ENCODE measurements at regions not wholly inside any gene's neighbourhood (a gene's known extent, or its start where the extent isn't known, plus 50 kb on each side); places are given as distances from the start of the nearest gene placed in this dataset.
"Not testable (repeated sequence)": the region's sequence is repeated elsewhere in the genome, so short reads cannot be mapped to it uniquely, and the experiment has no call there.

DNA sequence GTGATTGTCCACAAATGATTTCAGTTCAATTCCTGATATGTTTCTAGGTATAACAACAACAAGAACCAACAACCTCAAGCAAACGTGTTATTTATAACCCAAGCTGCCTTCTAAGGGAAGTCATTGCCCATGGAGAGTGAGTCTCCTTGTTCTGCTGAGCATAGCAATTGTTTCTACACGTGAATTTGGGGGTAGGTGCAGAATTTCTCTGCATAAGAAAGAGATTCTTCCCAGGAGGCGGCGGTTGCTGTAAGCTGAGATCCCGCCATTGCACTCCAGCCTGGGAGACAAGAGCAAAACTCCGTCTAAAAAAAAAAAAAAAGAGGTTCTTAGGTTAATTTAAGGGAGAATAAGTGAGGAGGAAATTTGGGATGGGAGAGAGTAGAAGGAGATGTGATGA, 226.5 kb upstream of the PELI2 start:
- DNase-seq (ENCODE audit: low read depth in 2 of 2, low spot score in 1 of 2) = no peak

DNA sequence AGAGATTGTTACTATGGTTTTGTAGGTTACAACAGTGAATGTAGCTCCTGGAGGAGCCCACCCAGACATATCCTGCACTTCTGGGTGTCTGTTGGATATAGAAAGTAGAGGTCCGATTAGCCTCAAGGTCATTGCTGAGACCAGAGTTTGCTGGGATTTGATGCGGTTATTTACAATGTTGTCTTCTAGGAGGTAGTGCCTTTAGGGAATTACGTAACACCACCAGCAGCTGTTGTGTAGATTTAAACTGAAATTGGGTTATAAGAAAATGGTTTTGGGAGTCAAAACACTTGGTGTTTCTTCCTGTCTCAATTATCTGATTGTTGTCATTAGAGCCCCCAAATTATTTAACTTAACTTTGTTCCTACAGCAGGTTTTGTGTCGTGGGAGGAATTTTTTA, 225.3 kb upstream of the PELI2 start:
- no peak for DNase-seq (ENCODE audit: low read depth in 2 of 2, low spot score in 1 of 2)

DNA sequence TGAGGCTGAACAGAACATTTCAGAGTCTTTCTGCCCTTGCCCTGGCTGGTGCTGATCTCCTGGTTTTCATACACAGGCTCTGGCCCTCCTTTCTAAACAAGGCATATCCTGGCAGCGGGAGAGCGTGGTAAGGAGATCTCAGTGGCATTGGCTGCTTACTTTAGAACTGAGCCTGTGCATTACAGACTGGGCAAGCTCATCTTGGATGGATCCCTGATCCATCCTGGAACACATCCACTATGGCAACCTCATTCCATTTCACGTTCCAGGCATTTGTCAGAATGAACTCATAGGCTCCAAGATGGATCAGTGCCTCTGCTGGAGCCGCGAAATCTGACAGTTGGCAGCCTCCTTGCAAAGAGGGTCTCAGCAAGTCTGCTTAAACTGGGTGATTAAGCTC, 224.5 kb upstream of the PELI2 start:
- no peak for DNase-seq (ENCODE audit: low read depth in 2 of 2, low spot score in 1 of 2)

DNA sequence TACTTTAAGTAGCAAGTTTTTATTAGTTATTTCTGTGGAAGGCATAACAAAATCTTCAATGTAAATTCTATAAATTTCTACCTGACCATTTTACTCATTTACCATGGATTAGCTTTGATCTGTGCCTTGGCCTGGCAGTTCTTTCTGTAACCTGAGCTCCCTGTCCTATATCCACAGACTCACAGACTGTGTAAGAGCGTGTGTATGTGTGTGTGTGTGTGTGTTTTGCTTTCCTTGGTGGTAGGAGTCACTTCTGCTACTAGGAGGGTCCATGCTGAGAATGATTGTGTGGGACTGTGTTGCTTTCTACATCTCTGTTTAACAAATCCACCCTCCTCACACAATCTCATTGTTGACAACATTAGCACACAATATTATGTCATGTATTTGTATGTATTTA, 221.2 kb upstream of the PELI2 start:
- no peak for DNase-seq (ENCODE audit: low read depth in 2 of 2, low spot score in 1 of 2)

DNA sequence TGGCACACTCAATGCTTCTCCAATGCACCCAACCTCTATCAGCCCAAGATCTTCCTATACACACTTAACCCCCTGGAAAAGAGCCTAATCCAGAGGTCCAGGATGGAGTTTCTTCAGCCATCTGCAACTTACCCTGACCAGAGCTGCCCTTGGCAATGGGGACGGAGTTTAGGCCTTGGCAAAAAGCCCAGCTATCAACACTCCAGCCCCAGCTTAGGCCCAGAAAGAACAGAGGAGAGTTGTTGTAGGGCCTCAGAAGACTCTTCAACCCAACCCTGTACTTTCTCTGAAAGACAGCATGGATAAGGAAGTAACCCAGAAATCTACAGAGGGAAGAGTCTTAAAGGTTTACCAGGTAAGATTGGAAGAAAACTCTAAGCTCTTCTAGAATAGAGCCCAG, 219.3 kb upstream of the PELI2 start:
- DNase-seq (ENCODE audit: low read depth in 2 of 2, low spot score in 1 of 2) = no peak

DNA sequence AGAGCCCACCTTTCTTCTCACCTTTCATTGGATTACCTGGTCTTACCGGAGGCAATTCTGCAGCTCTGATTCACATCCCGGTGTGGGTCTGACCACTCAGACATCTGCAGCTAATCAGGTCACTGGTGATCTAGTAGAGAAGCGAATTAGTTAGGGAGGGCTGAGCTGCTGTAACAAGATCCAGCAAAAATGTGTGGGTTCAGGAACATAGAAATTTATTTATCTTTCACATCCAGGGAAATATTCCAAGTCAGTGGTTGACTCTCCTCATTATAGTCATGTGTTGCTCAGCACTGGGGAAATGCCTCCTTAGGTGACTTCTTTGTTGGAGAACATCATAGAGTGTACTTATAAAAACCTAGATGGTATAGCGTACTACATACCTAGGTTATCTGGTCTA, 218.7 kb upstream of the PELI2 start:
- DNase-seq (ENCODE audit: low read depth in 2 of 2, low spot score in 1 of 2) = no peak

DNA sequence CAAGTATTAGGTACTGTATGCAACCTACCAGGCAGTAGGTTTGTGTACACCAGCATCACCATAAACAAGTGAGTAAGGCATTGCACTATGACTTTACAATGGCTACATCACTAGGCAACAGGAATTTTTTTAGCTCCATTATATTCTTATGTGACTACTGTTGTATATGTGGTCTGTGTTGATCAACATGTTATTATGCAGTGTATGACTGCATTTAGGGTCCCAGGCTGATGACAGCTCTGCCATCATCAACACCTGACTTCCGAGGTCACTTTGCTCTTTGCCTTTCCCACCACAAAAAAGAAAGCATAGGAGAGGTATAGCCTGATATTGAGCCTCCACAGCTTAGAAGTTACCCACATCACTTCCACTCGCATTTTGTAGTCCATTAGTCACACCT, 217.5 kb upstream of the PELI2 start:
- DNase-seq (ENCODE audit: low read depth in 2 of 2, low spot score in 1 of 2) = no peak

DNA sequence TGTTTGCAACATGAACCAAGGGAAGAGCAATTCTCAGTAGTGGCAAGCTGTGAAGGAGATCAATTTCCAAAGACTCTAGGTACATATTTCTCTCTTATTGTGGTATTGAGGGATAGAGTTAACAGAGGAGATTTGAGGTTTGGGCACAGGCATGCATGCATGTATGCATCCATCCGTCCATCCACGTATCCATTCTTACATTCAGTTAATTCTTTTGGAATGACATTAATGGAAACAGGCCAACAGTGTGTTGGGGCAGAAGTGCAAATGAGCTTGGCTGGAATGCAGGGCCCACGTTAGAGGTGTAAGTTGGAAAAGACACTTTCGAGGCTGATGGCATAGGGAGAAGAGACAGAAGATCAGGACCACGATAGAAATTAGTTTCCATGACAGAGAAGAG, 216.9 kb upstream of the PELI2 start:
- no peak for DNase-seq (ENCODE audit: low read depth in 2 of 2, low spot score in 1 of 2)

DNA sequence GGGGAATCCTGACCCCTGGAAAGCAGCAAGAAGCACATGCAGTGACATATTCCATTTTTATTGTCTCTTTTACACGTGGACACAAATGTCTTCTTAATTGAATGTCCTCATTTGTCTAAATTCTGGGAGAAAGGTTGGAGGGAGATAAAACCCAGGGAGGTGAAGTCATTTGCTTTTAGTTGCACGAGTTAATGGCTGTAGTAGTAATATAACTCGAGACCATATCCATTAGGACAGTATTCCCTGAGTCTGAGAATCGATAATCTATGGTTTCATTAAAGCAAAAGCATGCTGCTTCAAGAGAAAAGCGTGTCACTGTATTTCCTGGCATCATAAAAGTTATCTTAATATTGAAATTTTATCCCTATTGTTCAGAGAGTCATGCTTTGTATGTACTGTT, 216.0 kb upstream of the PELI2 start:
- no peak for DNase-seq (ENCODE audit: low read depth in 2 of 2, low spot score in 1 of 2)

- DNase-seq (ENCODE audit: low read depth in 2 of 2, low spot score in 1 of 2) = no peak
These were observed 214.1 kb upstream of the PELI2 start for GRCh38 chr14:55904086-55904485.

DNA sequence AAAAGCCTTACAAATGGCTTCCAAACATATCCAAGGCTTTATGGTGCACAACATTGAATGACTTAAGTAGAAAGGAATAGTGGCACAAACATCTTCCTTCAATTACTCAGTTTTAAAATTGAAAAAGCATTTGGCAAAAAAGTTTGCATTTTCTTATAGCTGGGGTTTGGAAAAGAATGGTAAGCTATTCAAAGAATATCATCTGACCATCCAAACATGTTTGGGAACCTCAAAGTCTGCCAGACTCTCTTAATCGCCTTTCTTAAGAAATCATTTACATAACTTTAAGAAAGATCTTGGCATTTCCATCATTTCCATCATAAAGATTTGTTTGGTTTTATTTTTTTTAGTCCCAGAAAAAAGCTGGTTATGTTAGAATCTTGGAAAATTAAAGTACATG, 210.1 kb upstream of the PELI2 start:
- DNase-seq (ENCODE audit: low read depth in 2 of 2, low spot score in 1 of 2) = no peak

DNA sequence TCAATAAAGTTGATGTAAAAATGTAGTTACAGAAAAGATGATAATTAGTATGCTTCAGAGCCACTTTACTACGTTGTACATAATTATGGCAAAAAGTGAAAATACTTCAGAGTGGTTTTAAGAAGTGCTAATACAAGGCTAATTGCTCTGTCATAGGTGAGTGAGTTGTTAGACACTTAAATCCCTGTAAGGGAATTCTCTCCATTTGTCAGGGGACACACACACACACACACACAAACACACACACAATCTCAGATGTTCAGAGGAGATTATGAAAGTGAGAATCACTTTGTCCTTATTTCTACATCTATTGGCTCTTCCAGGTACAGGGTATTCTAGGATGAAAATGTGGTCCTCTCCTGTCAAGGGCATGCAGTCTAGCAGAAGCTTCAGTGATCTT, 208.3 kb upstream of the PELI2 start:
- DNase-seq (ENCODE audit: low read depth in 2 of 2, low spot score in 1 of 2) = no peak

DNA sequence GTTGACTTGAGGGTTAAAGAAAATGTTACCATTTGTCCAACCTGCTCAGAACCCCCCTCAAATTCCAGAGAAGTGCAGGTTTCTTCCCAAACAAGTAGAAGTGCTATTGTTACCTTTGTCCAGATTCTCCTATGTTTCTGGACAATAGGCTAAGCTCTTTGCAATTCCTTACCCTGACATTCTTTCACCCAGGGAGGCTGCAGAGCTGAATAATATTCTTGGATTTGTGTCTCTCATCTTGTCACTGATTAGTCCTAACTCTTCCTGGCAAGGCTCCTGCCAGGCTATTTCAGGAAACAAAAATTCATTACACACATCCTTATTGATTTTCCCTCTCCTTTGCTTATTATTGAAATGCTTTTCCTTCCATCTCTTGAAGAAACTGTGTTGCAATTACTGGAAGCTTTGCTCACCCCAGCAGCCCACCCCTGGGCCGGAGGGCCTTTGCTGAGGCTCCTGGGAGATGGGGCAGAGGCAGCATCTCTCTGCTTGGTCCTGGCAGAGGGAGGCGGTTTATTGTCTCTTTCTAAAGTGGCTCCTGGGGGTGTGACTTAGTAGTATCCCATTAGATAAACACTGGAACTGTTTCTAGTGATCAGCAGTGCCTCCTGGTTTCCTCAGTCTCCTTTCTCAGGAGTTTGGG, 207.5 kb upstream of the PELI2 start:
- no peak for DNase-seq (ENCODE audit: low read depth in 2 of 2, low spot score in 1 of 2)

- no peak for DNase-seq (ENCODE audit: low read depth in 2 of 2, low spot score in 1 of 2)
These were observed 206.4 kb upstream of the PELI2 start for GRCh38 chr14:55911776-55912175.

GRCh38 chr14:55912344-55912743, 205.9 kb upstream of the PELI2 start:
- DNase-seq (ENCODE audit: low read depth in 2 of 2, low spot score in 1 of 2) = no peak

DNA sequence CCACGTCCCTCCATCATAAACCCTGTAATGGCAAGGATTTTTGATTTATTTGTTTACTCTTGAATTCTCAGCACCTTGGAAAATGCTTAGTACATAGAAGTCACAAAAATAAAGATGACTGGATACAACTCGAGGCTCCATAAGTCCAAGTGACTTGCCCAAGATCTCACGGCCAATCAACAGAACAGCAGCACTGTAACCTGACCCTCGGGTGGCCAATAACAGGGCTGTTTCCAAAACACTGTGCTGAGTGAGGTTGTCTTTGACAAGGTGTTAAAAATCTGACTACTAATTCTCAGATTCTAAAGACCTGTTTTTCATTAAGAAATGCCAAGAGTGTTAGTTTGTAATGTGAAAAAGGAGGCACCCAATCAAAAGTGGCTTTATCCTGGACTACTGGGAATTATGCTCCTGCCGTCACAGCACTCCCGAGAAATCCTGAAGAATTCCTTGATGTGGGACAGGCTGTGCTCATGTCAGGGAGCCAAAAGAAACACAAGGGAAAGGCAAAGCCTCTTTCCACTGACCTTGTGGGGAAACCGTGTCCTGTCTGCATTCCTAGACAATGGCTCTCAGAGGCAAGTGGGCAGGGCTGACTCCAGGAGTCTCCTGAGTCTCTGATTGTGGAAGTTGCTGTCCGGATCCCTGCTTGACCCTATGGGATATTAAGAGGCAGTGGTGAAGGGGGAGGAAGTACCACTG, 204.7 kb upstream of the PELI2 start:
- DNase-seq (ENCODE audit: low read depth in 2 of 2, low spot score in 1 of 2) = no peak

DNA sequence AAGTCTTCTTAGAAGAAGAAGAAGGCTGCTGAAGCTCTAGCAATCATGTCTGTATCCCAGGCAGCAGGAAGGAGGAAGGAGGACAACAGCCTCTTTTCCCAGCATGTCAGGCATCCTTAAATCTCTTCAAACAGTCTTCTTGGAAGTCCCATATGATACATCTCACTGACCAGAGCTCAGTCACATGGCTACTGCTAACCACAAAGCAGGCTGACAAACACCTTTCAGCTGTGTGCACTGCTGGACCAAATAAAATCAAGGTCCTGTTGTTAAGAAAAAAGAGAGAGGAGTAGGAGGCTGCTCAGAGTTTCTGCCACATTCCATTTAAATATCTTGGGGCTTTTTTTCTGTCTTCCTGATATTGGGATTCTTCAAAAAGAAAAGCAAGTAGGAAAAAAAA, 203.4 kb upstream of the PELI2 start:
- no peak for DNase-seq (ENCODE audit: low read depth in 2 of 2, low spot score in 1 of 2)

DNA sequence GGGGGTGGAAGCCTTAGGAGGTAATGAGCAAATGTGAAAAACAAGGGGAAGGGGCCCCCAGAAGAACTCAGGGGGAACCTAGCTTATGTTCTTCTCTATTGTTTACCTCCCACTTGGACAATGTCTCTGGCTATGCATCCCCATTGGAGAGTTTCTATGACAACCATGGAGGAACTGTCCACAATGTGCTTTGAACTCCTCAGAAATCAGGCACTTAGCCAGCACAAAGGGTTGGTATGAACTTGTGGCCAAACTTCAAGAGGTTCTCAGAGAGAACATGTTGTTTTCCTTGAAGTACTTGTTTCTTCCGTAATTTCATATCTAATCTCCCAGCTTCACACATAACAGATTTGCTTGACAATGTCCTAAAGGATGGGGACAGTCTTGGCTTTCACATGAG, 202.8 kb upstream of the PELI2 start:
- no peak for DNase-seq (ENCODE audit: low read depth in 2 of 2, low spot score in 1 of 2)

GRCh38 chr14:55919800-55920199, 198.4 kb upstream of the PELI2 start:
- DNase-seq (ENCODE audit: low read depth in 2 of 2, low spot score in 1 of 2) = not testable (repeated sequence)

GRCh38 chr14:55921511-55921910, 196.7 kb upstream of the PELI2 start:
- DNase-seq (ENCODE audit: low read depth in 2 of 2, low spot score in 1 of 2) = no peak

- DNase-seq (ENCODE audit: low read depth in 2 of 2, low spot score in 1 of 2) = no peak
These were observed 192.2 kb upstream of the PELI2 start for GRCh38 chr14:55926007-55926406.

GRCh38 chr14:55927028-55927427, 191.2 kb upstream of the PELI2 start:
- DNase-seq (ENCODE audit: low read depth in 2 of 2, low spot score in 1 of 2) = no peak

DNA sequence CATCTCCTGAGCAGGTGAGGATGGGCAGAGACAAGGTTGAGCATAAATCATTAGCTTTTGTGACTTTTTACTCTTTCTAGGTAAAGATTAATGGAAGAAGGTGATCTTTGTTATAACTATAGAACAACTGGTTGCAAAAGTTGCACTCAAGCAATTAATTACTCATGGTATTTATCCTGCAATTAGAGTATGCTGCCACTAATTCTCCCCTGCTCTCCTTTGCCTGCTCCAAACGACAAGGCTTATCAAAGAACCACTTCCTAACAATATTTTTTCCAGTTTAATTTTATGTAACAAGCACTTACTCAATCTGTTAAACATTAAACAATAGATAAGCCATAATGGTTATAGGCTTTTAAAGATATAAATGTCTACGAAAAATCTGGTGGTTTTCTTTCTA, 189.9 kb upstream of the PELI2 start:
- DNase-seq (ENCODE audit: low read depth in 2 of 2, low spot score in 1 of 2) = no peak

All from stimulated activated CD8-positive, alpha-beta memory T cell treated with anti-CD3 and anti-CD28 coated beads, Interleukin-4, amount 100 ng/mL, for 4 hours (primary cell).